SK-N-MC (cell line): ENCODE measurements at regions not wholly inside any gene's neighbourhood (a gene's known extent, or its start where the extent isn't known, plus 50 kb on each side); places are given as distances from the start of the nearest gene placed in this dataset.

ENCODE experiments used
- EZH2 ChIP-seq: fragments of 200-600 bp; sonication (generic); IDR thresholded peaks from one replicate; pipeline ENCODE4 v1.6.1; 2017; ENCODE audit warnings: antibody characterized with exemption
- FOXP2 ChIP-seq: optimal IDR thresholded peaks from 2 replicates; pipeline ENCODE3; 2011; ENCODE audit warnings: mild to moderate bottlenecking, moderate library complexity; ENCODE audit not compliant: insufficient read depth; ENCODE audit errors: extremely low read length, control extremely low read depth
- POLR2AphosphoS5 ChIP-seq: IDR thresholded peaks from 2 replicates; pipeline ENCODE4 v1.6.1; 2012; ENCODE audit warnings: mild to moderate bottlenecking, low read depth, low read length, borderline replicate concordance

DNA sequence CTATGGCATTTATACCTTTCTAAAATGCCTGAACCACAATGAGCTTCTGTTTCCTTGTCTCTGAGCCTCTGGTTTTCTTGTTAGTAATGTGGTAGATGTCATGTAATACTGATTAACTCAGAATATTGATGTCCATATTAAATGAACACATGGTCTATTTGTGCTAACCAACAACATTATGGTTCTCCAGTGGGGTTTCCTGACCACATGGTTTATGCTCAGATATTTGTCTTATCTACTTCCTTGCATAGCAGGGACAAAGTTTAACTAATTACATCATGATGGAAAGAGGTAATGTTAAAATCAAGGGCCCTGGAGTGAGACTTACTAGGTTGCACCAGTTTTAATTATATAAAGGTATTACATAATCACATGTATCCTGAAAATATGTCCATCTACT, 62.6 kb upstream of the SCN10A start:
- no peak for TF ChIP-seq POLR2AphosphoS5
- TF ChIP-seq EZH2 = no peak
- no peak for TF ChIP-seq FOXP2
